ENCODE measurements at regions not wholly inside any gene's neighbourhood (a gene's known extent, or its start where the extent isn't known, plus 50 kb on each side); places are given as distances from the start of the nearest gene placed in this dataset.

DNA sequence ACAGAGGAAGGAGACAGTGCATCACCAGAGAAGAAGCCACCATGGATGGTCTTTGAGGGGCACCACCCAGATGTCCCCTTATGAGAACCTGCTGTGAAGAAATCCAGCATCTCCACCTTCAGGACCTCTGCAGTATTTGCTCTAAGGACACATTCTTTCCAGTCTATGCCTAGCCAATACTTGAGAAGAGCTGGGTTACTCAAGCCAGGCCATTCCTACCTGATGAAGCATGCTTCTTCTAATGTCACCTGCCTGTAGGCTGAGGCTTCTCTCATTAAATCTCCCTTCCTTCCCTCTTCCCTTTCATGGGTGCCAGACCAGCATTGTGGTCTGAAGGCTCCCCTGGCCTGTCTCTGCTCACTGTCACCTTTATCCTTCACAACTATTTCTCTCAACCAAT, 654.5 kb upstream of the AUTS2 start:
- TF ChIP-seq, protein P1, sequence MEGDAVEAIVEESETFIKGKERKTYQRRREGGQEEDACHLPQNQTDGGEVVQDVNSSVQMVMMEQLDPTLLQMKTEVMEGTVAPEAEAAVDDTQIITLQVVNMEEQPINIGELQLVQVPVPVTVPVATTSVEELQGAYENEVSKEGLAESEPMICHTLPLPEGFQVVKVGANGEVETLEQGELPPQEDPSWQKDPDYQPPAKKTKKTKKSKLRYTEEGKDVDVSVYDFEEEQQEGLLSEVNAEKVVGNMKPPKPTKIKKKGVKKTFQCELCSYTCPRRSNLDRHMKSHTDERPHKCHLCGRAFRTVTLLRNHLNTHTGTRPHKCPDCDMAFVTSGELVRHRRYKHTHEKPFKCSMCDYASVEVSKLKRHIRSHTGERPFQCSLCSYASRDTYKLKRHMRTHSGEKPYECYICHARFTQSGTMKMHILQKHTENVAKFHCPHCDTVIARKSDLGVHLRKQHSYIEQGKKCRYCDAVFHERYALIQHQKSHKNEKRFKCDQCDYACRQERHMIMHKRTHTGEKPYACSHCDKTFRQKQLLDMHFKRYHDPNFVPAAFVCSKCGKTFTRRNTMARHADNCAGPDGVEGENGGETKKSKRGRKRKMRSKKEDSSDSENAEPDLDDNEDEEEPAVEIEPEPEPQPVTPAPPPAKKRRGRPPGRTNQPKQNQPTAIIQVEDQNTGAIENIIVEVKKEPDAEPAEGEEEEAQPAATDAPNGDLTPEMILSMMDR (IDR thresholded peaks at IDR 0.05 in 4 of 5, conservative IDR thresholded peaks at IDR 0.05 in 1 of 5): no peak
- no peak for TF ChIP-seq POLR2A (IDR thresholded peaks at IDR 0.05)

All from gastrocnemius medialis (tissue), 4 donors.